ENCODE measurements at regions not wholly inside any gene's neighbourhood (a gene's known extent, or its start where the extent isn't known, plus 50 kb on each side); places are given as distances from the start of the nearest gene placed in this dataset.

GRCh38 chrX:9134366-9134765 is 100.4 kb upstream of the FAM9B start:
- no peaks in the 10 kb centered on the region for H3K36me3 Mint-ChIP-seq (ENCODE audit: insufficient read depth, unreplicated experiment)
- no peaks in the 10 kb centered on the region for H3K4me1 Mint-ChIP-seq (ENCODE audit: low read depth, unreplicated experiment)
- no peak overlapping the region for H3K27ac Mint-ChIP-seq (ENCODE audit: unreplicated experiment)
- ChIA-PET CTCF (no interaction called here), POLR2A (no interaction called here)
- intact Hi-C loops (cut with micrococcal nuclease; ENCODE audit: unreplicated experiment), result no loop called here
- no peak overlapping the region for H3K4me3 ChIP-seq (ENCODE audit: low read depth, low read length)
- no peaks in the 10 kb centered on the region for H3K36me3 ChIP-seq (ENCODE audit: control insufficient read depth, insufficient read depth, low read length)
- TF ChIP-seq, protein P1, sequence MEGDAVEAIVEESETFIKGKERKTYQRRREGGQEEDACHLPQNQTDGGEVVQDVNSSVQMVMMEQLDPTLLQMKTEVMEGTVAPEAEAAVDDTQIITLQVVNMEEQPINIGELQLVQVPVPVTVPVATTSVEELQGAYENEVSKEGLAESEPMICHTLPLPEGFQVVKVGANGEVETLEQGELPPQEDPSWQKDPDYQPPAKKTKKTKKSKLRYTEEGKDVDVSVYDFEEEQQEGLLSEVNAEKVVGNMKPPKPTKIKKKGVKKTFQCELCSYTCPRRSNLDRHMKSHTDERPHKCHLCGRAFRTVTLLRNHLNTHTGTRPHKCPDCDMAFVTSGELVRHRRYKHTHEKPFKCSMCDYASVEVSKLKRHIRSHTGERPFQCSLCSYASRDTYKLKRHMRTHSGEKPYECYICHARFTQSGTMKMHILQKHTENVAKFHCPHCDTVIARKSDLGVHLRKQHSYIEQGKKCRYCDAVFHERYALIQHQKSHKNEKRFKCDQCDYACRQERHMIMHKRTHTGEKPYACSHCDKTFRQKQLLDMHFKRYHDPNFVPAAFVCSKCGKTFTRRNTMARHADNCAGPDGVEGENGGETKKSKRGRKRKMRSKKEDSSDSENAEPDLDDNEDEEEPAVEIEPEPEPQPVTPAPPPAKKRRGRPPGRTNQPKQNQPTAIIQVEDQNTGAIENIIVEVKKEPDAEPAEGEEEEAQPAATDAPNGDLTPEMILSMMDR (IDR thresholded peaks at IDR 0.05; ENCODE audit: insufficient read depth in 1 of 2, low read depth in 1 of 2, low read length in 1 of 2, severe bottlenecking in 1 of 2, unreplicated experiment in 1 of 2), result no peak
- no peak overlapping the region for H3K4me3 Mint-ChIP-seq (ENCODE audit: unreplicated experiment)
- H3K9me3 Mint-ChIP-seq (ENCODE audit: unreplicated experiment), result no peaks in the 10 kb centered on the region
- H3K27me3 Mint-ChIP-seq (ENCODE audit: insufficient read depth, unreplicated experiment), result no peaks in the 10 kb centered on the region
- no peaks in the 10 kb centered on the region for H3K9me3 ChIP-seq
- no peak for DNase-seq
- H3K4me1 ChIP-seq, result no peaks in the 10 kb centered on the region
- no peaks in the 10 kb centered on the region for H3K27me3 ChIP-seq (replicated peaks; ENCODE audit: control insufficient read depth, insufficient read depth, low read length)
- no TSS peak for BruUV-seq (replicated peaks)

GRCh38 chrX:9135901-9136510 is 102.1 kb upstream of the FAM9B start:
- H3K27ac Mint-ChIP-seq (ENCODE audit: unreplicated experiment), result no peak overlapping the region
- H3K27me3 Mint-ChIP-seq (ENCODE audit: insufficient read depth, unreplicated experiment), result no peaks in the 10 kb centered on the region
- CTCF ChIA-PET, result no interaction called here
- Histone ChIP-seq H3K36me3 (ENCODE audit: control insufficient read depth, insufficient read depth, low read length) (no peaks in the 10 kb centered on the region), H3K4me1 (no peaks in the 10 kb centered on the region), H3K4me3 (ENCODE audit: low read depth, low read length) (no peak overlapping the region), H3K9me3 (no peaks in the 10 kb centered on the region), H3K27me3 (replicated peaks; ENCODE audit: control insufficient read depth, insufficient read depth, low read length) (no peaks in the 10 kb centered on the region)
- no peak overlapping the region for H3K4me3 Mint-ChIP-seq (ENCODE audit: unreplicated experiment)
- BruUV-seq (replicated peaks), result no TSS peak
- POLR2A ChIA-PET, result no interaction called here
- intact Hi-C loops (cut with micrococcal nuclease; ENCODE audit: unreplicated experiment), result no loop called here
- H3K4me1 Mint-ChIP-seq (ENCODE audit: low read depth, unreplicated experiment), result no peaks in the 10 kb centered on the region
- H3K36me3 Mint-ChIP-seq (ENCODE audit: insufficient read depth, unreplicated experiment), result no peaks in the 10 kb centered on the region
- H3K9me3 Mint-ChIP-seq (ENCODE audit: unreplicated experiment), result no peaks in the 10 kb centered on the region
- TF ChIP-seq, protein P1 (IDR thresholded peaks at IDR 0.05; ENCODE audit: insufficient read depth in 1 of 2, low read depth in 1 of 2, low read length in 1 of 2, severe bottlenecking in 1 of 2, unreplicated experiment in 1 of 2), result no peak
- DNase-seq, result no peak

- TF ChIP-seq, protein P1 (IDR thresholded peaks at IDR 0.05; ENCODE audit: insufficient read depth in 1 of 2, low read depth in 1 of 2, low read length in 1 of 2, severe bottlenecking in 1 of 2, unreplicated experiment in 1 of 2), result no peak
- no peaks in the 10 kb centered on the region for H3K27me3 Mint-ChIP-seq (ENCODE audit: insufficient read depth, unreplicated experiment)
- no peak overlapping the region for H3K4me3 ChIP-seq (ENCODE audit: low read depth, low read length)
- H3K9me3 Mint-ChIP-seq (ENCODE audit: unreplicated experiment), result no peaks in the 10 kb centered on the region
- no peaks in the 10 kb centered on the region for H3K4me1 Mint-ChIP-seq (ENCODE audit: low read depth, unreplicated experiment)
- H3K36me3 Mint-ChIP-seq (ENCODE audit: insufficient read depth, unreplicated experiment), result no peaks in the 10 kb centered on the region
- H3K36me3 ChIP-seq (ENCODE audit: control insufficient read depth, insufficient read depth, low read length), result no peaks in the 10 kb centered on the region
- ChIA-PET CTCF (interaction anchor here (0.6 kb wide), 1 partner anchor 206 kb away, joined by 9 read pairs; no protein-coding TSS in a partner anchor), POLR2A (no interaction called here)
- H3K4me3 Mint-ChIP-seq (ENCODE audit: unreplicated experiment), result no peak overlapping the region
- no peaks in the 10 kb centered on the region for H3K4me1 ChIP-seq
- H3K9me3 ChIP-seq, result no peaks in the 10 kb centered on the region
- no TSS peak for BruUV-seq (replicated peaks)
- no peak overlapping the region for H3K27ac Mint-ChIP-seq (ENCODE audit: unreplicated experiment)
- intact Hi-C loops (cut with micrococcal nuclease; ENCODE audit: unreplicated experiment), result no loop called here
- H3K27me3 ChIP-seq (replicated peaks; ENCODE audit: control insufficient read depth, insufficient read depth, low read length), result no peaks in the 10 kb centered on the region
- no peak for DNase-seq
Observed at GRCh38 chrX:9137152-9137551, 103.2 kb upstream of the FAM9B start.

All from Caco-2 (cell line).